ENCODE measurements at regions not wholly inside any gene's neighbourhood (a gene's known extent, or its start where the extent isn't known, plus 50 kb on each side); places are given as distances from the start of the nearest gene placed in this dataset.
A peak's percentile ranks its signal among the peaks of the same experiment; 100 is the strongest.

DNA sequence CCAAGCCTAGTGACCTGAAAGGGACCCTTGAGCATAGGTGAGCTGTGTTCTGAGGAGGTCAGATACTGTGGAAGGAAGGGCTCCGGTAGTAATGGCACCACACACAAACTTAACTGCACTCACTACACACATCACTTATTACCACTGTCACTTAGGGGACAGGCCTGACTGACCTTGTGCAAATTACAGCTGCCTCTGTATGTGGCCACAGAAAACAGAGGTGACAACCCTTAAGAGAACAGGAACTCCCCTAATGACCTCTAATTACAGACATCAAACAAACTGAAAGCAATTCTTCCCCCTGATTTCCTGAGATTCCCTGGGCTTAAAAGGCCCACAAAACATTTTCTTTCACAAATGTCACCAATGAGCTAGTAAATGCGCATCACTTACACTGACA lies 360.6 kb downstream of the RND3 start:
- Histone ChIP-seq H3K4me3 (ENCODE audit: low read depth, low read length) (no peak overlapping the region), H3K36me3 (ENCODE audit: control insufficient read depth, insufficient read depth, low read length) (no peaks in the 10 kb centered on the region), H3K27me3 (ENCODE audit: control insufficient read depth, insufficient read depth, low read length) (no peaks in the 10 kb centered on the region)
- TF ChIP-seq, protein P1, sequence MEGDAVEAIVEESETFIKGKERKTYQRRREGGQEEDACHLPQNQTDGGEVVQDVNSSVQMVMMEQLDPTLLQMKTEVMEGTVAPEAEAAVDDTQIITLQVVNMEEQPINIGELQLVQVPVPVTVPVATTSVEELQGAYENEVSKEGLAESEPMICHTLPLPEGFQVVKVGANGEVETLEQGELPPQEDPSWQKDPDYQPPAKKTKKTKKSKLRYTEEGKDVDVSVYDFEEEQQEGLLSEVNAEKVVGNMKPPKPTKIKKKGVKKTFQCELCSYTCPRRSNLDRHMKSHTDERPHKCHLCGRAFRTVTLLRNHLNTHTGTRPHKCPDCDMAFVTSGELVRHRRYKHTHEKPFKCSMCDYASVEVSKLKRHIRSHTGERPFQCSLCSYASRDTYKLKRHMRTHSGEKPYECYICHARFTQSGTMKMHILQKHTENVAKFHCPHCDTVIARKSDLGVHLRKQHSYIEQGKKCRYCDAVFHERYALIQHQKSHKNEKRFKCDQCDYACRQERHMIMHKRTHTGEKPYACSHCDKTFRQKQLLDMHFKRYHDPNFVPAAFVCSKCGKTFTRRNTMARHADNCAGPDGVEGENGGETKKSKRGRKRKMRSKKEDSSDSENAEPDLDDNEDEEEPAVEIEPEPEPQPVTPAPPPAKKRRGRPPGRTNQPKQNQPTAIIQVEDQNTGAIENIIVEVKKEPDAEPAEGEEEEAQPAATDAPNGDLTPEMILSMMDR (IDR thresholded peaks at IDR 0.05; ENCODE audit: insufficient read depth, low read length, severe bottlenecking), result no peak
- FAIRE-seq (peak; percentile 87), DNase-seq (ENCODE audit: low read depth) (no peak)

DNA sequence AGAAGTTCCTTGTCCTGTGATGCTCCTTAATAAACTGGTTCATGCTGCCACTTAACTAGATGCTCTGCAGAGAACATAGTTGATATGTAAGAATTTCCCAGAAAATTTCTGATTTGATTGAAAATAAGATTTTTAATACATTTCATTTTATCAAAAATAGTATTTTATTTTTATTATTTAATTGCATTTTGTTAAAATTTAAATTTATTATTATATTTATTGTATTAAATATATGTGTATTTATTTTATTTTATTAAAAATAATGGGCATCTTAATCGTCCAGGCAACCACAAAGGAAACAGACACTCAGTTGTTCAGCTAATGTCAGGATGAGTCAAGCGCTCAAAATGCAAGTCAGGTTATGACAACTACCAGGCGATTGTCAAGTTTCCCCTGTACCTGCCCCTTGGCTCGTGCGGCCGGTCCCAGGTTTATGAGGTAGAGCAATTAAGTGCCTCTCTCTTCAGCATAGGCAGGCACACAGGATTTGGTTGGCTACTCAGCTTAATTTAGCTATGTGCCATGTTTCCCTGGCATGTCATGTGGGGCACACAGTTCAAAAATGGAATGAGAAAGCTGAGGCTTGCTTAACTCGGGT lies 361.2 kb downstream of the RND3 start:
- DNase-seq (ENCODE audit: low read depth) (peak; percentile 85), FAIRE-seq (no peak)
- Histone ChIP-seq H3K36me3 (ENCODE audit: control insufficient read depth, insufficient read depth, low read length) (no peaks in the 10 kb centered on the region), H3K4me3 (ENCODE audit: low read depth, low read length) (no peak overlapping the region), H3K27me3 (ENCODE audit: control insufficient read depth, insufficient read depth, low read length) (no peaks in the 10 kb centered on the region)
- TF ChIP-seq, protein P1 (IDR thresholded peaks at IDR 0.05; ENCODE audit: insufficient read depth, low read length, severe bottlenecking), result no peak

DNA sequence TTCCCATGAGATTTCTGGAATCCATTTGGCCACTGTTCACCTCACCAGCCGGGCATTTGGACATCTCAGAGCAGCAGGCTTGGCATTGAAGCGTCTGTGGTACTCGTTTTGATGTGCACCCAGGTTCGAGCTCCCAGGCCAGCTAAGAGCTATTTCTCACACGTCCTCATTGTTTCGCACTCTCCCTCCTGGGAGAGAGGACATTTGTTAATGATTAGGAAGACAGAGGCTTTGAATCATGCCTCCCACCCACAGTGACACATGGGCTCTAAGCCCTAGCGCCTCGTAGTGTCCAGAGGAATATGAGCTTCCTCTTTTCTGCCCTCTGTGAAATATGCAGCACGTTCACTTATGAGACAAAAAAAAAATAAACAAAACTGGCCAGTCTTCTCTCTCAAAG lies 361.8 kb downstream of the RND3 start:
- FAIRE-seq (no peak), DNase-seq (ENCODE audit: low read depth) (peak; percentile 49)
- Histone ChIP-seq H3K27me3 (ENCODE audit: control insufficient read depth, insufficient read depth, low read length) (no peaks in the 10 kb centered on the region), H3K4me3 (ENCODE audit: low read depth, low read length) (no peak overlapping the region), H3K36me3 (ENCODE audit: control insufficient read depth, insufficient read depth, low read length) (no peaks in the 10 kb centered on the region)
- TF ChIP-seq, protein P1 (IDR thresholded peaks at IDR 0.05; ENCODE audit: insufficient read depth, low read length, severe bottlenecking), result no peak

DNA sequence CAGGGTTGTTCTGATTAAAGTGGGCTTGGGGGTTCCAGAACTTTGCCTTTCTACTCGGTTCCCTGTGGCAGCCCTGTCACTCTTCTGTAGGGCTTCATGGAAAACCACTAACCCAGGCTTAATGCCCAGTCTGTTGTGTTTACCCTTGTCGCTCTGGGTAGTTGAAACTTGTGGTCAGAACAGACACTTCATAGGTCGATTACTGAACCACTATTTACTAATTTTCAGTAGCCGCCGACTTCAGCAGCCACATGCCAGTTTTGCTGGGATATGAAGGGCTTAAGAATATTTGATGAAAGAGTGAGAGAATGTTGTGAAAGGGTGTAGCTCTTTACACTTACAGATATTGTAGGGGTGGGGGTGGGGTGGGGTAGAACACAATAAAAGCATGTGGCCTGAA lies 362.3 kb downstream of the RND3 start:
- FAIRE-seq, result no peak
- Histone ChIP-seq H3K36me3 (ENCODE audit: control insufficient read depth, insufficient read depth, low read length) (no peaks in the 10 kb centered on the region), H3K4me3 (ENCODE audit: low read depth, low read length) (no peak overlapping the region), H3K27me3 (ENCODE audit: control insufficient read depth, insufficient read depth, low read length) (no peaks in the 10 kb centered on the region)
- TF ChIP-seq, protein P1 (IDR thresholded peaks at IDR 0.05; ENCODE audit: insufficient read depth, low read length, severe bottlenecking), result no peak
- no peak for DNase-seq (ENCODE audit: low read depth)

DNA sequence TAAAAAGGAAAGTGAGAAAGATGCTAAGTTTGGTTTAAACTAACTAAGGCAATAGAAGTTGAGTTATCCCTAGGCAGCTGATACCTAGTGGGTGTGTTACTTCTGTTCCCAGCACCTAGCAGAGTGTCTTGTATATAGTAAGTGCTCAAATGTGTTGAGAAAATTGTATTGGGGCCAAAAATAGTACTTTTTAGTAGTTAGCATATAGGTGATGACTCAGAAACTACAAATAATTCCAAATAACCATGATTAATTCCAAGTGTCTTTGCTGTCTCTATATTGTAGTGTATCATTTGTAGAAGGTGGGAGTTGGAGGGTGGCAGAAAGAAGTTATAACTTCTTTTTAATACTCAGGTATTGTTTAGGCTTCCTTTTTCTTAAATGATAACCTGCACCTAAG lies 362.7 kb downstream of the RND3 start:
- TF ChIP-seq, protein P1 (IDR thresholded peaks at IDR 0.05; ENCODE audit: insufficient read depth, low read length, severe bottlenecking), result no peak
- FAIRE-seq, result no peak

More for the DNA sequence above, 362.7 kb downstream of the RND3 start:
- H3K27me3 ChIP-seq (ENCODE audit: control insufficient read depth, insufficient read depth, low read length), result no peaks in the 10 kb centered on the region
- no peak overlapping the region for H3K4me3 ChIP-seq (ENCODE audit: low read depth, low read length)
- no peaks in the 10 kb centered on the region for H3K36me3 ChIP-seq (ENCODE audit: control insufficient read depth, insufficient read depth, low read length)
- no peak for DNase-seq (ENCODE audit: low read depth)

Data from bronchial epithelial cell (primary cell).